GM19239 (cell line): ENCODE measurements at regions not wholly inside any gene's neighbourhood (a gene's known extent, or its start where the extent isn't known, plus 50 kb on each side); places are given as distances from the start of the nearest gene placed in this dataset.

Experiments
- DNase-seq: peaks from one replicate; pipeline ENCODE4 v3.0.0; 2011; ENCODE audit warnings: low spot score; ENCODE audit not compliant: insufficient read length
- FAIRE-seq: peaks from 2 replicates; lab custom pipeline; 2011; peaks lifted over from hg19 to GRCh38; lab: Jason Lieb, UNC

- no peak for FAIRE-seq
- DNase-seq, result no peak
These were observed 142.8 kb upstream of the PRDX4 start for GRCh38 chrX:23524467-23524866.

GRCh38 chrX:23525531-23525930 is 141.8 kb upstream of the PRDX4 start:
- DNase-seq (no peak), FAIRE-seq (no peak)

- no peak for FAIRE-seq
- DNase-seq, result no peak
These were observed 126.8 kb upstream of the PRDX4 start for GRCh38 chrX:23540532-23540931.

GRCh38 chrX:23548164-23548563 is 119.1 kb upstream of the PRDX4 start:
- DNase-seq (no peak), FAIRE-seq (no peak)

GRCh38 chrX:23552303-23552702 is 115.0 kb upstream of the PRDX4 start:
- DNase-seq (no peak), FAIRE-seq (no peak)

- FAIRE-seq, result peak; percentile 56
- no peak for DNase-seq
These were observed 113.0 kb upstream of the PRDX4 start for GRCh38 chrX:23554304-23554703.

- FAIRE-seq (no peak), DNase-seq (no peak)
These were observed 110.2 kb upstream of the PRDX4 start for GRCh38 chrX:23557070-23557469.

GRCh38 chrX:23559975-23560374 is 107.3 kb upstream of the PRDX4 start:
- DNase-seq (no peak), FAIRE-seq (no peak)

GRCh38 chrX:23570674-23571343 is 96.5 kb upstream of the PRDX4 start:
- FAIRE-seq, result no peak

GRCh38 chrX:23575281-23575680 is 92.0 kb upstream of the PRDX4 start:
- FAIRE-seq (no peak), DNase-seq (no peak)

More at GRCh38 chrX:23570674-23571343, 96.5 kb upstream of the PRDX4 start:
- DNase-seq, result no peak

GRCh38 chrX:23578079-23578478 is 89.2 kb upstream of the PRDX4 start:
- FAIRE-seq (no peak), DNase-seq (no peak)

- FAIRE-seq (no peak), DNase-seq (no peak)
These were observed 77.8 kb upstream of the PRDX4 start for GRCh38 chrX:23589496-23589895.

GRCh38 chrX:23592741-23593140 is 74.6 kb upstream of the PRDX4 start:
- no peak for FAIRE-seq
- no peak for DNase-seq

- DNase-seq, result no peak
- FAIRE-seq, result no peak
These were observed 68.7 kb upstream of the PRDX4 start for GRCh38 chrX:23598575-23598974.

- no peak for FAIRE-seq
- DNase-seq, result no peak
These were observed 63.8 kb upstream of the PRDX4 start for GRCh38 chrX:23603501-23603900.

GRCh38 chrX:23610495-23610894 is 56.8 kb upstream of the PRDX4 start:
- no peak for FAIRE-seq
- no peak for DNase-seq

- DNase-seq (no peak), FAIRE-seq (no peak)
These were observed 54.4 kb upstream of the PRDX4 start for GRCh38 chrX:23612846-23613245.

GRCh38 chrX:23616361-23616760 is 50.9 kb upstream of the PRDX4 start:
- FAIRE-seq (no peak), DNase-seq (no peak)
